ENCODE measurements at regions not wholly inside any gene's neighbourhood (a gene's known extent, or its start where the extent isn't known, plus 50 kb on each side); places are given as distances from the start of the nearest gene placed in this dataset.

- TF ChIP-seq, protein P1, sequence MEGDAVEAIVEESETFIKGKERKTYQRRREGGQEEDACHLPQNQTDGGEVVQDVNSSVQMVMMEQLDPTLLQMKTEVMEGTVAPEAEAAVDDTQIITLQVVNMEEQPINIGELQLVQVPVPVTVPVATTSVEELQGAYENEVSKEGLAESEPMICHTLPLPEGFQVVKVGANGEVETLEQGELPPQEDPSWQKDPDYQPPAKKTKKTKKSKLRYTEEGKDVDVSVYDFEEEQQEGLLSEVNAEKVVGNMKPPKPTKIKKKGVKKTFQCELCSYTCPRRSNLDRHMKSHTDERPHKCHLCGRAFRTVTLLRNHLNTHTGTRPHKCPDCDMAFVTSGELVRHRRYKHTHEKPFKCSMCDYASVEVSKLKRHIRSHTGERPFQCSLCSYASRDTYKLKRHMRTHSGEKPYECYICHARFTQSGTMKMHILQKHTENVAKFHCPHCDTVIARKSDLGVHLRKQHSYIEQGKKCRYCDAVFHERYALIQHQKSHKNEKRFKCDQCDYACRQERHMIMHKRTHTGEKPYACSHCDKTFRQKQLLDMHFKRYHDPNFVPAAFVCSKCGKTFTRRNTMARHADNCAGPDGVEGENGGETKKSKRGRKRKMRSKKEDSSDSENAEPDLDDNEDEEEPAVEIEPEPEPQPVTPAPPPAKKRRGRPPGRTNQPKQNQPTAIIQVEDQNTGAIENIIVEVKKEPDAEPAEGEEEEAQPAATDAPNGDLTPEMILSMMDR (IDR thresholded peaks at IDR 0.05; ENCODE audit: low read depth, low read length, missing control alignments): no peak
- no peak for DNase-seq (ENCODE audit: low read depth)
- no peak overlapping the region for H3K4me3 ChIP-seq (ENCODE audit: low read depth, low read length)
Observed at GRCh38 chr13:76086729-76087128, 450.6 kb downstream of the LMO7 start.

GRCh38 chr13:76067850-76068249, 431.7 kb downstream of the LMO7 start:
- DNase-seq (ENCODE audit: low read depth): no peak
- H3K4me3 ChIP-seq (ENCODE audit: low read depth, low read length): no peak overlapping the region
- TF ChIP-seq, protein P1 (IDR thresholded peaks at IDR 0.05; ENCODE audit: low read depth, low read length, missing control alignments): no peak

GRCh38 chr13:76053181-76053580, 417.1 kb downstream of the LMO7 start:
- TF ChIP-seq, protein P1 (IDR thresholded peaks at IDR 0.05; ENCODE audit: low read depth, low read length, missing control alignments): no peak
- no peak overlapping the region for H3K4me3 ChIP-seq (ENCODE audit: low read depth, low read length)
- no peak for DNase-seq (ENCODE audit: low read depth)

- DNase-seq (ENCODE audit: low read depth): no peak
- TF ChIP-seq, protein P1 (IDR thresholded peaks at IDR 0.05; ENCODE audit: low read depth, low read length, missing control alignments): no peak
- H3K4me3 ChIP-seq (ENCODE audit: low read depth, low read length): no peak overlapping the region
Observed at GRCh38 chr13:76049376-76049746, 413.2 kb downstream of the LMO7 start.

- TF ChIP-seq, protein P1 (IDR thresholded peaks at IDR 0.05; ENCODE audit: low read depth, low read length, missing control alignments): no peak
Observed at GRCh38 chr13:76048675-76049375, 412.7 kb downstream of the LMO7 start.

GRCh38 chr13:76048131-76048530, 412.0 kb downstream of the LMO7 start:
- TF ChIP-seq, protein P1 (IDR thresholded peaks at IDR 0.05; ENCODE audit: low read depth, low read length, missing control alignments): no peak
- no peak for DNase-seq (ENCODE audit: low read depth)
- no peak overlapping the region for H3K4me3 ChIP-seq (ENCODE audit: low read depth, low read length)

More at GRCh38 chr13:76048675-76049375, 412.7 kb downstream of the LMO7 start:
- H3K4me3 ChIP-seq (ENCODE audit: low read depth, low read length): no peak overlapping the region
- no peak for DNase-seq (ENCODE audit: low read depth)

DNA sequence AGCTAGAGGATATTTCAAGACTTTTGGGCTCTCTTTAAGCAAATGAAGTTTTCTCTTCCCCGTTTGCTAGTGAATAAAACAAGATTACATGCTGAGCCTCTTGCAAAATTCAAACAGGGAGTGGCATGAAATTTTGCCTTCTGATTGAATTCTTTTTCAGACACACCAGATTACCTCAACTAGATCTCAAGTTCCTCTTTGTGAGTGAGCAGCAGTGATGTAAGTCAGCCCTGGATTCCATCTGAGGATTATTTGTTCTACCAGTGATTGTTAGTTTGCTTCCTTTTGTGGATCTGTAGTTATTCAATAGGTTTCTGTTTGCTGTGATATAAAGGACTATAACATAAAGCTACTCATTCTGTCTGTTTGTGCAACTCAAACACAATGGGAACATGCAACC, 407.7 kb downstream of the LMO7 start:
- TF ChIP-seq, protein P1 (IDR thresholded peaks at IDR 0.05; ENCODE audit: low read depth, low read length, missing control alignments): no peak
- H3K4me3 ChIP-seq (ENCODE audit: low read depth, low read length): no peak overlapping the region
- no peak for DNase-seq (ENCODE audit: low read depth)
